HepG2 (cell line): ENCODE measurements at regions not wholly inside any gene's neighbourhood (a gene's known extent, or its start where the extent isn't known, plus 50 kb on each side); places are given as distances from the start of the nearest gene placed in this dataset.

ENCODE experiments used
- ATAC-seq: fragments of 200-7000 bp; cut with Tn5 transposase; 3 replicates; pipeline ENCODE4 v1.9.1; 2020; ENCODE audit warnings: mild to moderate bottlenecking, moderate library complexity
- BruUV-seq: library from RNA; stranded (reverse); fragments of 400-500 nt; replicated peaks from 2 replicates; lab custom pipeline; 2021; lab: Mats Ljungman, UMichigan
- CTCF ChIA-PET: fragments of 300-600 bp; formaldehyde crosslinking; extraction: SDS; loops from one replicate; lab custom pipeline; 2021; ENCODE audit warnings: low total read pairs, inconsistent platforms, low intra/inter-chr PET ratio; lab: Yijun Ruan, JAX
- POLR2A ChIA-PET: fragments of 350-600 bp; sonication (Branson Sonifier 250); formaldehyde crosslinking; loops from one replicate; lab custom pipeline; 2020; ENCODE audit warnings: antibody characterized with exemption, inconsistent platforms; lab: Yijun Ruan, JAX
- DNase-seq: peaks from one replicate; pipeline ENCODE4 v3.0.0-alpha.2; 2015; ENCODE audit warnings: low spot score
- FAIRE-seq: peaks from 3 replicates; lab custom pipeline; 2011; peaks lifted over from hg19 to GRCh38; lab: Jason Lieb, UNC
- H2AFZ ChIP-seq: one replicate; pipeline ENCODE4 v1.6.1; 2011; ENCODE audit warnings: low read length, inconsistent platforms
- H3K27ac ChIP-seq: fragments of 300-600 bp; 3 replicates; pipeline ENCODE4 v1.8.0; 2011; ENCODE audit warnings: mixed run types, mild to moderate bottlenecking, mixed read lengths, low read length, inconsistent platforms; ENCODE audit not compliant: insufficient read depth; ENCODE audit errors: extremely low read length
- H3K27me3 ChIP-seq, 2 experiments: fragments of 200-600 bp in 1 of 2; 2 replicates in 1 of 2; 3 replicates in 1 of 2; pipeline versions ENCODE4 v1.6.0 to v1.8.0; 2011; ENCODE audit warnings: low read length in 2 of 2, mild to moderate bottlenecking in 2 of 2, moderate library complexity in 2 of 2, inconsistent platforms in 1 of 2; ENCODE audit not compliant: insufficient read depth in 2 of 2, control insufficient read depth in 1 of 2
- H3K36me3 ChIP-seq, 2 experiments: fragments of 200-600 bp in 1 of 2; replicated peaks in 1 of 2; 2 replicates in 1 of 2; 3 replicates in 1 of 2; pipeline versions ENCODE4 v1.5.1 to v1.8.0; 2011; ENCODE audit warnings: low read length in 2 of 2, inconsistent platforms in 1 of 2; ENCODE audit not compliant: insufficient read depth in 2 of 2, control insufficient read depth in 1 of 2
- H3K4me1 ChIP-seq: 2 replicates; pipeline ENCODE4 v1.5.1; 2012; ENCODE audit warnings: low read length, inconsistent platforms; ENCODE audit not compliant: insufficient read depth
- H3K4me2 ChIP-seq: 2 replicates; pipeline ENCODE4 v1.6.0; 2011; ENCODE audit warnings: low read depth, low read length, inconsistent platforms
- H3K4me3 ChIP-seq, 3 experiments: fragments of 200-600 bp in 1 of 3; sonication (generic), shearing (Covaris generic) in 1 of 3; replicated peaks in 1 of 3; 2 replicates each; pipeline ENCODE4 v1.5.1; 2011 to 2016; ENCODE audit warnings: low read length in 3 of 3, inconsistent platforms in 2 of 3, low read depth in 2 of 3, mild to moderate bottlenecking in 2 of 3, control low read depth in 1 of 3, mixed read lengths in 1 of 3; ENCODE audit not compliant: insufficient read depth in 1 of 3
- H3K79me2 ChIP-seq: one replicate; pipeline ENCODE4 v1.6.1; 2011; ENCODE audit warnings: low read length, inconsistent platforms; ENCODE audit not compliant: insufficient read depth
- H3K9ac ChIP-seq: 2 replicates; pipeline ENCODE4 v1.6.0; 2011; ENCODE audit warnings: mild to moderate bottlenecking, low read depth, low read length, inconsistent platforms; ENCODE audit not compliant: insufficient read depth
- H3K9me3 ChIP-seq: 2 replicates; pipeline ENCODE4 v1.5.1; 2012; ENCODE audit warnings: mild to moderate bottlenecking, low read length
- H4K20me1 ChIP-seq: 2 replicates; pipeline ENCODE4 v1.6.0; 2011; ENCODE audit warnings: inconsistent platforms, mild to moderate bottlenecking, low read length, moderate library complexity; ENCODE audit not compliant: insufficient read depth
- CCDC6 ChIP-seq: sonication (generic); formaldehyde crosslinking; IDR thresholded peaks from 2 replicates; pipeline ENCODE4 v1.8.1; 2022; ENCODE audit warnings: mild to moderate bottlenecking, missing genetic modification reagents, moderate library complexity
- DNMT3B ChIP-seq: conservative IDR thresholded peaks from 2 replicates; pipeline ENCODE4 v1.6.1; 2016; ENCODE audit warnings: missing biosample characterization, control low read depth
- FOSL1 ChIP-seq: sonication (generic); formaldehyde crosslinking; IDR thresholded peaks from 2 replicates; pipeline ENCODE4 v1.9.0; 2021; ENCODE audit warnings: missing genetic modification reagents, borderline replicate concordance
- MXI1 ChIP-seq: IDR thresholded peaks from 3 replicates; pipeline ENCODE4 v1.6.1; 2012; ENCODE audit warnings: low read depth, low read length, inconsistent platforms, borderline replicate concordance
- NFATC3 ChIP-seq: sonication (generic); formaldehyde crosslinking; IDR thresholded peaks from 2 replicates; pipeline ENCODE4 v1.5.1; 2020; ENCODE audit warnings: mild to moderate bottlenecking, missing genetic modification reagents
- NR3C1 ChIP-seq: sonication (generic); formaldehyde crosslinking; IDR thresholded peaks from 2 replicates; pipeline ENCODE4 v1.4.0; 2020; ENCODE audit warnings: missing genetic modification reagents
- SIX1 ChIP-seq: sonication (generic); formaldehyde crosslinking; IDR thresholded peaks from 2 replicates; pipeline ENCODE4 v1.4.0; 2020; ENCODE audit warnings: missing genetic modification reagents, borderline replicate concordance
- SNRNP70 ChIP-seq: fragments of 200-400 bp; formaldehyde crosslinking; IDR thresholded peaks from 2 replicates; pipeline ENCODE4 v1.6.1; 2017; ENCODE audit warnings: mild to moderate bottlenecking, low read depth, low read length, moderate library complexity
- ZNF138 ChIP-seq: sonication (generic); formaldehyde crosslinking; IDR thresholded peaks from 2 replicates; pipeline ENCODE4 v1.5.0; 2020; ENCODE audit warnings: mild to moderate bottlenecking, low read depth, missing genetic modification reagents
- ZNF30 ChIP-seq: sonication (generic); formaldehyde crosslinking; IDR thresholded peaks from 2 replicates; pipeline ENCODE4 v1.5.0; 2020; ENCODE audit warnings: mild to moderate bottlenecking, missing genetic modification reagents
- ZNF383 ChIP-seq: sonication (generic); formaldehyde crosslinking; IDR thresholded peaks from 2 replicates; pipeline ENCODE4 v1.4.0; 2020; ENCODE audit warnings: missing genetic modification reagents, mild to moderate bottlenecking, borderline replicate concordance
- ZNF431 ChIP-seq: sonication (generic); formaldehyde crosslinking; IDR thresholded peaks from 2 replicates; pipeline ENCODE4 v1.9.0; 2022; ENCODE audit warnings: missing genetic modification reagents, low read depth, mild to moderate bottlenecking, borderline replicate concordance
- ZNF672 ChIP-seq: sonication (generic); formaldehyde crosslinking; IDR thresholded peaks from 2 replicates; pipeline ENCODE4 v1.8.1; 2022; ENCODE audit warnings: missing genetic modification reagents
- ZNF850 ChIP-seq: sonication (generic); formaldehyde crosslinking; conservative IDR thresholded peaks from 2 replicates; pipeline ENCODE4 v1.9.0; 2021; ENCODE audit warnings: mild to moderate bottlenecking, missing genetic modification reagents
- WGBS: methylation state at CpG from one replicate; pipeline ENCODE4 v1.1.6; 2017; ENCODE audit warnings: low lambda C conversion rate; 5-methylcytosine and 5-hydroxymethylcytosine counted together
- in situ Hi-C: cut with HindIII; loops from 2 replicates; pipeline ENCODE4 v1.10.0; 2017; ENCODE audit warnings: low pct_unique_long_range_greater_than_20kb; ENCODE audit not compliant: extremely low pct_ligation_motif_present
- intact Hi-C: fragments of 100-400 bp; cut with micrococcal nuclease; formaldehyde crosslinking; loops from one replicate; pipeline ENCODE4 v1.10.0; 2022; ENCODE audit not compliant: unreplicated experiment
- TF ChIP-seq, protein P1 (sequence below): sonication (generic); formaldehyde crosslinking; IDR thresholded peaks from 2 replicates; pipeline ENCODE4 v1.8.1; 2023; ENCODE audit warnings: missing genetic modification reagents, inconsistent platforms, borderline replicate concordance

DNA sequence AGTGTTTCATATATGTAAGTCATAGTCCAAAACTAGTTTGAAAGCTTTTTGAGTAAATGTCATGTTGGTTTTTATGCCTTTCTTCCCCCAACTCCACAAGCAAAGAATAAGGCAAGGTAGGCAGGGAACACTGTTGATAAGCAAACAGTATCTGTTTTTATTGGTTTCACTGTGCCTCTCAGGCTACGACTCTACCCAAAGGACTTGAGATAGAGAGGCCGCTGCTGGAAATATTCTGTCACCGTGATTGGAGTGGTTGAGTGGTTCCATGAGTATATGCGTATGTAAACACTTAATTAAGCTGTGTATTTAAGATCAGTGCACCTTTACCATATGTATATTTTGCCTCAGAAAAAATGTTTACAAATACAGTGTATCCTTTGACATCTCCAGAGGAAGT, 138.1 kb upstream of the KIF26B start:
- Histone ChIP-seq H3K9me3 (no peaks in the 10 kb centered on the region), H2AFZ (no peak overlapping the region), H3K27ac (no peak overlapping the region), H3K27me3 (no peaks in the 10 kb centered on the region)
- FAIRE-seq (no peak), DNase-seq (no peak), ATAC-seq (no peak)
- intact Hi-C loops = no loop called here
- POLR2A ChIA-PET = no interaction called here
- no peak for TF ChIP-seq NR3C1 (CRISPR knock-in tag)
- no peak for TF ChIP-seq NFATC3 (CRISPR knock-in tag)
- TF ChIP-seq ZNF30 (CRISPR knock-in tag) = no peak
- TF ChIP-seq, all 625 proteins: peak for 0
- Histone ChIP-seq H3K4me3 (no peak overlapping the region), H3K4me2 (no peak overlapping the region), H4K20me1 (no peaks in the 10 kb centered on the region), H3K4me1 (no peaks in the 10 kb centered on the region), H3K9ac (no peak overlapping the region), H3K36me3 (no peaks in the 10 kb centered on the region), H3K79me2 (no peaks in the 10 kb centered on the region)
- 97% methylated on average over 4 of the region's 4 CpGs for WGBS
- in situ Hi-C loops = no loop called here
- no TSS peak for BruUV-seq
- CTCF ChIA-PET = no interaction called here

DNA sequence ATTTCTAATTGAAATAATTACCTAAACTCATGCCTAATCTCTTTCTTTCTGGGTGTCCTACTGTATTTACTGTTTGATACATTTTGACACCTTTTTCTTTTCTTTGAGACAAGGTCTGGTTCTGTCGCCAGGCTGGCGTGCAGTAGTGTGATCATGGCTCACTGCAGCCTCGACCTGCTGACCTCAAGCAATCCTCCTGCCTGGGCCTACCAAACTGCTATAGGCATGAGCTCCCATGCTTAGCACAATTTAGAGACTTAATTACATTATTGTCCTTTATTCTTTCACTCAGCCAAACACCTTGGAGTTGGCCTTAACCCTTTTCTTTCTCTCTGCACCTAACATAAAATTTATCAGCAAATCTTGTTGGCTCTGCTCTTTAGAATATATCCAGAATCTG, 139.8 kb upstream of the KIF26B start:
- Histone ChIP-seq H3K4me1 (no peaks in the 10 kb centered on the region), H3K9ac (no peak overlapping the region), H3K9me3 (no peaks in the 10 kb centered on the region), H3K27ac (no peak overlapping the region), H2AFZ (no peak overlapping the region), H3K79me2 (no peaks in the 10 kb centered on the region), H3K36me3 (no peaks in the 10 kb centered on the region), H4K20me1 (no peaks in the 10 kb centered on the region), H3K27me3 (no peaks in the 10 kb centered on the region), H3K4me2 (no peak overlapping the region), H3K4me3 (no peak overlapping the region)
- FAIRE-seq = no peak
- WGBS = 96% methylated on average over 3 of the region's 3 CpGs
- no peak for DNase-seq
- in situ Hi-C loops (no loop called here), intact Hi-C loops (no loop called here)
- BruUV-seq = no TSS peak
- no peak for TF ChIP-seq FOSL1
- TF ChIP-seq MXI1 = no peak
- no peak for TF ChIP-seq CCDC6 (CRISPR knock-in tag)
- TF ChIP-seq ZNF672 (CRISPR knock-in tag) = no peak
- TF ChIP-seq, protein P1, sequence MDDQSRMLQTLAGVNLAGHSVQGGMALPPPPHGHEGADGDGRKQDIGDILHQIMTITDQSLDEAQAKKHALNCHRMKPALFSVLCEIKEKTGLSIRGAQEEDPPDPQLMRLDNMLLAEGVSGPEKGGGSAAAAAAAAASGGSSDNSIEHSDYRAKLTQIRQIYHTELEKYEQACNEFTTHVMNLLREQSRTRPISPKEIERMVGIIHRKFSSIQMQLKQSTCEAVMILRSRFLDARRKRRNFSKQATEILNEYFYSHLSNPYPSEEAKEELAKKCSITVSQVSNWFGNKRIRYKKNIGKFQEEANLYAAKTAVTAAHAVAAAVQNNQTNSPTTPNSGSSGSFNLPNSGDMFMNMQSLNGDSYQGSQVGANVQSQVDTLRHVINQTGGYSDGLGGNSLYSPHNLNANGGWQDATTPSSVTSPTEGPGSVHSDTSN = no peak
- TF ChIP-seq SNRNP70 = no peak
- no peak for TF ChIP-seq SIX1 (CRISPR knock-in tag)
- no peak for TF ChIP-seq ZNF138 (CRISPR knock-in tag)
- no peak for TF ChIP-seq ZNF431 (CRISPR knock-in tag)
- no peak for TF ChIP-seq ZNF850 (CRISPR knock-in tag)
- no peak for TF ChIP-seq DNMT3B (CRISPR knock-in tag)
- no peak for TF ChIP-seq ZNF383 (CRISPR knock-in tag)
- CTCF ChIA-PET = no interaction called here
- no peak for ATAC-seq
- POLR2A ChIA-PET = no interaction called here
